Activated T-helper 9 cell treated with anti-CD3 and anti-CD28 coated beads, Interleukin-2, amount 50 U/mL, for 16 hours (primary cell): ENCODE measurements at regions not wholly inside any gene's neighbourhood (a gene's known extent, or its start where the extent isn't known, plus 50 kb on each side); places are given as distances from the start of the nearest gene placed in this dataset.

Experiments
- DNase-seq: peaks from one replicate; pipeline ENCODE4 v3.0.0-alpha.2; 2020; ENCODE audit warnings: low read depth

DNA sequence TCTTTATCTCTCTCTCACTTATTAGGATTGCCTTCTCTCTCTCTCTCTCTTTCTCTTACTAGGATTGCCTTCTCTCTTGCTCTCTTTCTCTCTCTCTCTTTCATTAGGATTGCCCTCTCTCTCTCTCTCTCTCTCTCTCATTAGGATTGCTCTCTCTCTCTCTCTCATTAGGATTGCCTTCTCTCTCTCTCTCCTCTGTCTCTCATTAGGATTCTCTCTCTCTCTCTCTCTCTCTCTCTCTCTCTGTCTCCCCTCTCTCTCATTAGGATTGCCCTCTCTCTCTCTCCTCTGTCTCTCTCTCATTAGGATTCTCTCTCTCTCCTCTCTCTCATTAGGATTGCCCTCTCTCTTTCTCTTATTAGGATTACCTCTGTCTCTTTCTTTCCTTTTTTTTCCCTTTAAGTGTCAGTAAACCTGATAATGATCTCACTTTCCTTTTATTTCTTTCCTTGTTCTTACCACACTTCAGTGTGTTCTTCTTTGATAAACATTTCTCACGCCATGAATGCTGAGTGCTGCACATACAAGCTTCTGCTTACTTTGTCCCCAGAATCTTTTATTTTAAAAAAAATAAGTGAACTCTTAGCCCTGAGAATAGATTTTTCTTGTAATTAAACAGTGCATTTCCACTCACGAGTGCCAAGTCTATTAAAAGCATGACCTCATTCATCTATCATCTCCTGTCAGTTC, 243.4 kb upstream of the TBC1D5 start:
- no peak for DNase-seq

DNA sequence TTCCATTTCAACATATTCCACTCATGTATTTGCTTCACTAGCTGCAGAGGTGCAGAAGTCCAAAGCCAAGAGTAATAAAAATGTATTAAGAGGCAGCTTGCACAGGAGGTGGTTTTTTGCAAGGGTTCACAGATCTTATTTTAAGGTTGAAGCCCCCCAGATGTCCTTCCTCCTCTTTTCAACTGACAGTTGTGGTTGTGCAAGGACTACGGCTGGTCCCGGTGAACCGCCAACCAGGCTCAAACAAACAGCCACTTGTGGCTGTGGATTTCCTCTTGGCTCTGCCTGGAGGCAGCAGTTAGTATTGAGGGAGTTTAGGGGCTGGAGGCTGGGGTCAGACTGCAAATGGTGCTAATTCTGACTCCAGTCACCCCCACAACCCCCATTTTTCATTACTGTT, 240.7 kb upstream of the TBC1D5 start:
- DNase-seq = no peak

DNA sequence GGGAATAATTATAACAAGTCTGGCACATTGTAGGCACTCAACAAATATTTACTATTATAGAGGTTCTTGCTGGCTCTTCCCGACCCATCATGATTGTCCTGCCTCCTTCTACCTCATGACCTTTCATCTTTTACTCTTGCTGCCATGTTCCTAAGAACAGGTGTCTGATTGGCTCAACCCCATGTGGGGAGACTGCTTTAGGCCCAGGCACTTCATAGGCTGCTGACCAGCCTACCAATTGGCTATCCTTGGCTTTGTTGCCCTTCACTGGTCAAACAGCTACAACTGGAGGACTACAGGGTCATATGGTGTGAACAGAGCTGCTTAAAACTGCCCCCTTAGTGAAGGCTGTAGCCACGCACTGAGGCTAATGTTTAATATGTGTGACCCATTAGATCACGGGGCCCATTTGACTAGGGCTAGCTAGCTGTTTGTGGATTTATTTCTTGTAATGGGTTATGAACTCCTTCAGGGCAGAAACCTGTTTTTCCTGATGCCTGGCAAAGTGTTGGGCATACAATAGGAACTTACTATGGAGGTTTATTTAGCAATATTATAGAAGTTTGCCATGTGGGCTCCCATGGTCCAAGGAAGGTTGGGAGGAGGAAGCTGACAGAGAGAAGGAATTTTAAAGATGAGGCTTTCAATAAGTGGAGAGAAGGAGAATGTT, 239.9 kb upstream of the TBC1D5 start:
- no peak for DNase-seq

DNA sequence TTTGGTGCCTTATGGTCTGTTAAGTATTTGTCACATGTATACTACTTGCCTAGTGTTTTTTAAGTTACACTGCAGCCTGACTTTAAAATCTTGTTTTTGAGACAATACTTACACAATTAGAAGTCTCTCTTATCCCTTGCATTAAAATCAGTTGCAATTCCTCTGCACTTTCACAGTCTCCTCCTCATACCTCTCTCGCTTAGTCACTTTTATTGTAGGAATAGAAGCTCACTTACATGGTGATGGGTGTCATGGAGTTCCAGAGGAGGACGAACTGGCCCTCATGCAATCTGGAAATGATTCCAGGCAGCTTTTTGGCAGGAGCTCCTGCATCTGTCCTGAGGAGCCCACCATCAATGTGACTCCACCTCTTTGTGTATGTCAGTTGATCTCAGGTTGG, 238.4 kb upstream of the TBC1D5 start:
- no peak for DNase-seq

DNA sequence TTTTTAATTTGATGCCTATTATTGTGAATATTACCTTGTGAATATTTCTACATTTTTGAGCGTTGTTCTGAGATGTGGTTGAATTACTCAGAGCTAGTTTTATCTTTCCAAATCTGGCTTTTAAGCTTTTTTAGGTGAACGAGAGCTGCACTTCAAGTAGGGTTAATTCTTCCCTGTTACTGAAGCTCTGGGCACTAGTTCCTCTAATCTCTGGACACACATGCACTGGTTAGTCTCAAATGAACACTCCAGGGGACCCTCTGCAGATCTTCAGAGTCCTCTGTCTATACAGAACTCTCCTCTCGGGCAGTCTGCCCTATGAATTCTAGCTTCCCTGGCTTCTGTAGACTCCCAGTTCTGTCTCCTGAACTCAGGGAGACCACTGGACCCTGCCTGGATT, 237.5 kb upstream of the TBC1D5 start:
- DNase-seq = no peak

DNA sequence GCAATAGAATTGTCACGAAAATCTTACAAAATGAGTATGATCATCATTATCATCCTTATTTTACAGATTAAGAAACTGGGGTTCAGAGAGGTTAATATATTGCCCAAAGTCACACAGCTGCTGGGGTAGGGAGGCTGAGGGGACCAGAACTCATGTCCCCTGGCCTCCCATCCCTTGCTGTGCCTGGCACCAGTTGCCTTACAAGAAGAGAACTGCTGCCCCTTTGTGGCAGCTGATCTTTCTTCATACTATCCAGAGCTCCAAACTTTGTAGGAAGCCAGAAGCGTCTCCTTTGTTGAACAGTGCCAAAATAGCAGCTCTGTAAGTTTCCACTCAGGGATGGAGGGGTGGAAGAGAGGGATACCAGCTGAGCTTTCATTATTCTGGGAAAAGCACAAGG, 236.8 kb upstream of the TBC1D5 start:
- no peak for DNase-seq

DNA sequence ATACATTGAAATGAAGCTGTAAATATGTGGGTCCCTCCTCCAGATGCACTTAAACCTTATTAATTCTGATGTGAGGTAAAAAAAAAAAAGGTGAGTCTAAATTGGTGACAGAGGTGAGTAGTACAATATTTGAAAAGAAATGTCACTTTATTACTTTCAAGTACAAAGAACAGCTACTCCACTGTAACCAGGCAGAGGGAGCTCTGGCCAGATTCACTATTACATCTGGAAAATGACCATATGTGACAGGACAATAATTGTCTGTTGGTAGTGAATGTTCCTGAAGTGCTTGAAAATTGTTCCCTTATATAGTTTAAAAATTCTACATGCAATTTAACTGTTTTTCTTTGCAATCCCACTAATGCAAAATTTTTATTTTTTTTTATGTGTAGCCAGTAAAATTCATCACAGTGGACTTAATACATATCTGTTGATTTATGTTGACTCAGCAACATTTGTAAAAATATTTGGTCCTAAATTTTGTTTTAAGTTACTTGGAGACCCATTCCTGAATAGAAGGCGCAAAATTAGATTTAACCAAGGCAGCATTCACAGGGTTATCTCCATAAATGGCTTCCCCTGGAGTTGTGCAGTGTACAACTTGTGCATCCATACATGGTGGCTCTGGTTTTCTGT, 231.9 kb upstream of the TBC1D5 start:
- DNase-seq = no peak

DNA sequence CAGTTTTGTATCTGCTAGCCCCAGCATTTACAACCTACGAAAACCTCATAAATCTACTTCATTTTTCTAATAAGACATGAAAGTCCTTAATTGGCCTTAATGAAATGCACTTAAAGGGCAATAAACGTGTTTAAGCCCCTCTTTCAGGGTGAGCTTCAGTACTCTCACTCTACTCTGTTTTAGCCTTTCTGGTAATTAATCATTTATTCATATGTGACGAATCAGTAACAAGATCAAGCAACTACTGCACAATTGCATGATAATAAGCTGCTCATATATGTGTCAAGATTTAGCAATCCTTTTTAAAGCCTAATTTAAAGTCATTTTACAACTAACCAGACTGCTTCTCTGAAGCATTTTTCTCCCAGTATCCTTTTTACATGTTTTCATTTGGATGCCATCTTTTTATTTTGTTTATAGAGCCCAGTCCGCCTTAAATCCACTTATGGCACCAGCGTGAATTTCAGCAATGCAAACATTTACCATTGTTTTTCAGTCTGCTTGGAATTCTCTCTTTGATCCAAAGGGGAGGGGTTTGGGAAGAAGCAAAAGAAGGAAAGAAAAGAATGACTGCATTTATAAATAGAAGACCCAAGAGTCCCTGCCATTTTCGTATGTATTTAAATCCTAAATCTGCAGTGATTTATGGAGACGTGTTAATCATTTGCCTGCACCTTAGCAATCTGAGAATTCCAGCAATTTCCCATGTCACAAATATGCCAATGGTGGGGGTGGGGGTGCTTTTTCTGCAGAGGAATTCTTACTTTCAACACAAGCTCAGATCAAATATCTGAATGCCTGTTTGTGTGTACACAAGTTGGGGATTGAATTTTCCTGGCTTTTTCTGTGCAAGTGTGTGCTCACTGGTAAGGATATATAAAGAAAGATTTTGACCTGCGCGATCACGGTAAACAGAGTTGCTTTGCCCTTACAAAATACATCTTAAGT, 230.8 kb upstream of the TBC1D5 start:
- DNase-seq = no peak

DNA sequence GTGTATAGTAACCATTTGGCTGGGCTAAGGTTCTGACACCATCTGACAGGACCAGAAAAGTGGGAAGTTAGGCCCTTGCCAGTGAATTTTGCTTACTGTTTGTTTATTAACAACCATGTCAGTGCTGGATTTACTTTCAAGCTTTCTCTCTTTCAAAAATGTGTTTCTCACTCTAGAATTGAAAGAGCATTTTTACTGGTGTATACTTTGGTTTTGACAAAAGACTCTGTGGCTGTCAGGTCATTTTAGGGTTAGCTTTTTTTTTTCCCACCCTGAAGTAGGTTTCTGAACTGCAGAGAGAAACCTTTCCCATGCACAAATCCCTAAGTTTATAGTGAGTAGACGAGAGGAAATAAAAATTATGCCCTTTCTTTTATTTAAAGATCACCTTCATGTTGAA, 230.0 kb upstream of the TBC1D5 start:
- DNase-seq = no peak

DNA sequence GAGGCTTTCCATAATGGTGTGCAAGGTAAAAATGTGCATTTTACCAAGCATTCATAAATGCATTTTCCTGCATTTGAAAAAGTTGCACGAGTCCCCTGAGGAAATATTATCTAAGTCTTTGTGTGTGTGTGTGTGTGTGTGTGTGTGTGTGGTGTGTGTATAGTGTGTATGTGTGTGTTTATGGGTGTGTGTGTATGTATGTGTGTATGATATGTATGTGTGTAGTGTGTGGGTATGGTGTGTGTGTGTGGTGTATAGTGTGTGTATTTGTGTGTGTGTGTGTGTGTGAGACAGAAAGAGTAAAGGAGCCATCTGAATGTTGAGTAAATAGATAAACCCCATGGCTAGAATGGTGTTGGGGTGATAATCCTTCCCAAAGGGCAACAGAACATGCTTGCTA, 229.6 kb upstream of the TBC1D5 start:
- no peak for DNase-seq

DNA sequence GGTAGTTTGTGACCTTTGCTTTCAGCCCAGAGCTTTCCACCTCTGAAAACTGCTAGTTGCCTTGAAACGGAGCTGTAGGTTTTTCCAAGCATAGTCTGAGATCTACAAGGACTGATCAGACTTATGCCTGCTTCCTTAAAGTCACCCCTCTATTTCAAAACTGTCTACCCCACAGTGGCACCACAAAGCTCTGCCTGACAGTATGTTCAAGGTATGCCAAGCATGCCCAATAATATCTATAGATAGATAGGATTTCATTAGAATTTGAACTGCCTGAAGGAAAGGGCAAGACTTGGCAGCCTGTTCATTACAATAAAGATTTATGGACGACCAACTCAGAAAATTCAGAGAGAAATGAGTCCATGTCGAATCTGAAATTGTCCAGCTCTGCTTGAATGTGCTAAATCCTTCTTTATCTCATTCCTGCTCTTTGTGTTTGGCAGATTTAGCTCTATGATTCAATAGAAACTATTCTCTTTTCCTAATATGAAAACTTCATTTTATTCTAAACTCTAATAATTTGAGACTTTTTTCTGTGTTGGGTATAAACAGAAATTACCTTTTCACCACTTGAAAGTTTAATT, 227.6 kb upstream of the TBC1D5 start:
- no peak for DNase-seq

DNA sequence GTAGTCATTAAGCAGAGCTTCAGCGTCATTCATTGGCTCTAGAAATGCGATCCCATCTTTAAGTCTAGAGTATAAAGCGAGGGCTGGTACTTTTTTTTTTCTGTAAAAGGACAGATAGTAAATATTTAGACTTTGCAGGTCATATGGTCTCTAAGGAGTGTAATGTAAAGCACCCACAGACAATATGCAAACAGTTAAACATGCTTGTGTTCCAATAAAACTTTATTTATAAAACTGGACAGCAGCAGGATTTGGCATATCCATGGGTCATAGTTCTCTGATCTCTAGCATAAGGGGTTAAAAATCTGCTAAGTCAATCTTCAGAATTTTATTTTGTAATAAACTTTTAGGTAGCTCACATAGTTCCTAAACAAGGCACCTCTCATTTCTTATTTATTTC, 226.8 kb upstream of the TBC1D5 start:
- DNase-seq = no peak

DNA sequence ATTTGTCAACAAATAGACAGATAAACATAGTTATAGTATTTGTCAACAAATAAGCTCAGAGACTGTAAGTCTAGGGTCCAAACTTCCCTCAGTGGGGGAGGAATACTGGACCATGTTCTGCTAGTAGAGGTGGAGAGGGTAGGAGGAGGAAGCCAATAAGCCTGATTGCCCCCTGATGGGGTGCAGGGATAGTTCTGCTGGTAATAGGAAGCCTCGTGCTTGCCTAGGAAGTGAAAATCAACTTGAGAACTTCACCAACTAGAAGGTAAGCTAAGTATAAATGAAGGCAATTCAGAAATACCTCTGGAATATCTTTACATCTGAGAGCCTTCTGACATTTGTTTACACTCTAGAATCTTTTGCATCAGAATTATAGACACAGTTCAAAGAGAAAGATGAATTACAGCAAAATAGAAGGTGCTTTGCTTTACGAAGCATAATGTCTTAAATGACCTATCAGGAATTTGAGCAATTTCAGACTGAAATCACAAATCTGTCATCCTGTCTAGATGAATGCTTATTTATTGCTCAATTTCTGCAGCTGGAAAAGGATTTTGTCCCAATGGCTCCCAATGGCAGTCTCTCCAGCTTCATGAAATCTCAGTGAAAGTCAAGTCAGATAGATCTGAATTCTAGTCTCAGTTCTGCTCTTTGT, 225.6 kb upstream of the TBC1D5 start:
- DNase-seq = no peak

DNA sequence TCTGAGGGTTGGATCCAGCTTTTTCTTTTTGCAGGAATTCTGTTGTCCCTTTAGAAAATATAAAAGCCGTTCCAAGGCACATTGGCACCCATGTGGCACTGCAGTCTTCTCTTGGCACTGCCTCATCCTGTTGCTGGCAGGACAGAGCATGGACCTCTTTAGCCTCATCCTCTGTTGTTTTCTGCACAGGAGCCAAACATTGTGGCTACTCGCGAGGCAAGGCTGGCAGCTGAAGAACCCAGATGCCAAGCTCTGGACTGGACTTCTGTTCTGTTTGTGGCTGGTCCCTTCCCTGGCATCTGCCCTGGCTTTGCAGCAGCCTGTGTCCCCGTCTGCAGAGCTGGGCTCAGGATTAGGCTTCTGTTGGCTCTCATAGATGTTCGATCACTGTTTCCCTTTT, 224.7 kb upstream of the TBC1D5 start:
- DNase-seq = no peak

DNA sequence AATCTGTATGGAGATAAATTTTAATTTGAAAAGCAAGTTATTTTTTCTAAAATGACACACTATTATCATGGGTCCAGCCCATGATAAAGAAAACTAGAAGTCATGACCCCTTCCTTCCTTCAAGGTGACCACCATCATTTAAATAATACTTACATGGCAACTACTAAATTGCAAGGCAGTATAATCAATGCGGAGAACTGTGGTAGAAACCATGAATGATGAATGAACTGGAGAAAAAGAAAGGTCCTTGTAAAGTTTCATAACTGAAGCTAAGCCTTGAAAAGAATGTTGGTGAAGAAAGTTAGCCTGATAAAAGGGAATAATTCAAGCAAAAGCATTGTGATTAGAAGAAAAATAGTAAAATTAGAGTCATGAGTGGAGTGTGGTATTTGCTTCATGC, 222.9 kb upstream of the TBC1D5 start:
- no peak for DNase-seq

DNA sequence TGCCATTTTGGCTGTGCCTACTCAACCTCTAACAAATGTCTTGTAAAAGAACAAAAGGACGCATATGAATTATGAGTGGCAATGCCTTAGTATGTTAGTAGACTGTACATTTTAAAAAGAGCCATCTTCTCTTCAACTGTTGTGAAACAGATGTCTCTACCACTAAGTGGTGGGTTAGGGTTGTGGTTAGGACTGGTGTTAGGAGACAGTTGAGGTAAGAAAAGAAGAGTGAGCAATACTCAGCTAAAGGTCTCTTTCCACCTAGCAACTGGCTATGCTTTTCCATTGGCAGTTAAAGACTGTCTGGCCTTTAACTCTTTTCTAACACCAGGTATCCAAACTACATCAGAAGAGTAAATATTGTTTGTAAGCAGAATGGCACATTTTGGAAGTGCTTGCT, 221.7 kb upstream of the TBC1D5 start:
- no peak for DNase-seq

DNA sequence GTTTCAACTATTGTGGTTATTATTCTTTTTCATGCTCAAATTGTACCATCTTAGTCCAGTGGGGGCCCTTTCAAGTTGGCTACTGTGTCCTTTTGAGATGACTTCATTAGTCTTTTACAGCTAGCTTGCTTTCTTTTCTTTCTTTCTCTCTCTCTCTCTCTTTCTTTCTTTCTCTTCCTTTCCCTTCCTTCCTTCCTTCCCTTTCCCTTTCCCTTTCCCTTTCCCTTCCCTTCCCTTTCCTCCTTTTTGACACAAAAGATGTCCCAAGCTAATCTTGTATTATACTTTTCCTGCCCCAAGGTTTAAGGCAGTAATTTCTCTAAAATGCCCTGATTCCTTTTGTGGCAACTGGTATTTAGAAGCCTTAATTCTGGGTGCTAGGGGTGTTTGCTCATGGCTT, 213.0 kb upstream of the TBC1D5 start:
- no peak for DNase-seq

DNA sequence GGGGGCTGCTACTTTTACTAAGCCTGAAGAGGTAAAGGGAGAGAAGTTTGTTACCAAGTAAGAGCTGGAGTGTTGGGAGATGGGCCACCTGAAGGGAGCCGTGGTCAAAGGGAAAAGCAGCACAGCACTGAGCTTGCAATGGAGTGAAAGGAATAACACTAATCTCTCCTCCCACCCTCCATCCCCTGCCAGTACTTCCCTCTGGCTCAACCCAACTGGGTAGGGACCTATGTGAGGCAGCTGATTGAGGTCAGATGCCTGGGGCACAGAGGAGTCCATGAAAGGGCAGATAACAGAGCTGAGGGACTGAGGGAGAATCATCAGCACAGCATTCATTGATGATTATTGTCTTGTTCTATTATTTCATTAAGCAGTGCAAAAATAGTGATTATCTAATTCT, 212.4 kb upstream of the TBC1D5 start:
- no peak for DNase-seq

DNA sequence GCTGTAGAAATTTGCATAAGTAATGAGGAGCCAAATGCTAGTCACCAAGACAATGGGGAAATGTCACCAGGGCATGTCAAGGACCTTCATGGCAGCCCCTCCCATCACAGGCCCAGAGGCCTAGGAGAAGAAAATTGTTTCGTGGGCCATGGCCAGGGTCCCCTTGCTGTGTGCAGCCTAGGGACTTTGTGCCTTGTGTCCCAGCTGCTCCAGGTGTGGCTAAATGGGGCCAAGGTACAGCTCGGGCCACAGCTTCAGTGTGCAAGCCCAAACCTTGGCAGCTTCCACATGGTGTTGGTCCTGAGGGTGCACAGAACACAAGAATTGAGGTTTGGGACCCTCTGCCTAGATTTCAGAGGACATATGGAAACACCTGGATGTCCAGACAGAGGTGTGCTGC, 208.8 kb upstream of the TBC1D5 start:
- DNase-seq = no peak

DNA sequence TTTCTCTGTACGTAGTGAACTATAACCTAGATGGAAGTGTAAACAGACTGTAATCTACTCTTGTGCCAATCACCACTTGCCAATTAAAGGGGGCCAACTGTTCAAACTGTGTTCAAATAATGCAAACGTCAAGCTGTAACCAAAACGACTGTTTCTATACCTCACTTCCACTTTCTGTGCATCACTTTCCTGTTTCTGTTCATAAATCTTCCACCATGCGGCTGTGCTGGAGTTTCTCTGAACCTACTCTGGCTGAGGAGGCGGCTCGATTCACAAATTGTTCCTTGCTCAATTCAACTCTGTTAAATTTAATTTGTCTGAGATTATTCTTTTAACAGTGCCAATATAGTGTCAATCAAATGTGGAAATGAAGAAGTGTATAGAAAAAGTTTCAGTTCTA, 206.7 kb upstream of the TBC1D5 start:
- no peak for DNase-seq

DNA sequence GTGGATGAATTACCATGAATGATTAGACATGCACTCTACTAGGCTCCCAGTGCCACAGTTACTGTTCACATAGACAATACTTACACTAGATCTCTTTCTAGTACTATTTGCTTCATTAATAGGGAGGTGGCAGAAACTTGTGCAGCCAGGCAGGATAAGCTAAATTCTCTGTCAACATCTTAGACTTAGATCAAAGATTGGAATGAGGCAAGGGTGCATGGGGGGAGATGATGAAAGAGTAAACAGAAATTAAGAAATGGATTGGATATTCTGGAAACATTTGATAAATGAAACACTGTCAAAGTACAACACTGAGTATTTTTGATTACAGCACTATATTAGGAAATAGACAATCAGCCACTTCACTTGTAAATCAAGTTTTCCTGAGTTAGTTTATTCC, 205.4 kb upstream of the TBC1D5 start:
- no peak for DNase-seq

DNA sequence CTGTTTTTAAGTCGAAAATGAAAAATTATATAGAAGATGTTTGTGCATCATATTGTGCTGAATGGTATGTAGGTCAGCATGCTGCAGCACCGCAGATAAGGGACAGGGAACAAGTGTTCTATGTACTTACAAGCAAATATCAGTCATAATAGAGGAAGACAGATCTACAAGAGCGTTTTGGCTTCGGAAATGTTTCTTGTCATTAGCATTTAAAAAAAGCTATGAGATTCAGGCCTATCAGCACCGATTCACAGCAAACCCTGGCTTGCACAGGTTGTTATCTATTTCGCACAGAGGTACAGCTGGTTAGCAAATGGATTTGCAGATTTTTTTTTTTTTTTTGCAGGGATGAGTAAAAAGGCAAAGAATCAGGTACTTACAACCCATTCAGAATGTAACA, 204.2 kb upstream of the TBC1D5 start:
- DNase-seq = no peak
